IMR-90 (cell line): ENCODE measurements at regions not wholly inside any gene's neighbourhood (a gene's known extent, or its start where the extent isn't known, plus 50 kb on each side); places are given as distances from the start of the nearest gene placed in this dataset.

ENCODE experiments used
- ATAC-seq: fragments of 200-7000 bp; cut with Tn5 transposase; 2 replicates; pipeline ENCODE4 v1.9.1; 2020; ENCODE audit warnings: low read depth, mild to moderate bottlenecking, moderate library complexity
- BruUV-seq: library from RNA; stranded (reverse); fragments of 400-500 nt; replicated peaks from 2 replicates; lab custom pipeline; 2021; lab: Mats Ljungman, UMichigan
- CTCF ChIA-PET: fragments of 300-600 bp; formaldehyde crosslinking; extraction: SDS; loops from one replicate; lab custom pipeline; 2021; ENCODE audit warnings: antibody characterized with exemption; lab: Yijun Ruan, JAX
- POLR2A ChIA-PET: fragments of 300-600 bp; sonication (Branson Sonifier 250); formaldehyde crosslinking; loops from one replicate; lab custom pipeline; 2022; ENCODE audit warnings: antibody characterized with exemption; ENCODE audit not compliant: unreplicated experiment; lab: Charles Lee
- DNase-seq: peaks from one replicate; pipeline ENCODE4 v3.0.0; 2013
- H2AFZ ChIP-seq: replicated peaks from 2 replicates; pipeline ENCODE3; 2013; ENCODE audit warnings: low read length, mild to moderate bottlenecking; ENCODE audit not compliant: poor library complexity
- H2AK5ac ChIP-seq: 2 replicates; pipeline ENCODE4 v1.6.1; 2013; ENCODE audit warnings: low read depth, low read length, inconsistent platforms
- H2AK9ac ChIP-seq: replicated peaks from 2 replicates; pipeline ENCODE3; 2013; ENCODE audit warnings: mild to moderate bottlenecking, low read depth, low read length, moderate library complexity; ENCODE audit not compliant: poor library complexity
- H2BK120ac ChIP-seq: 2 replicates; pipeline ENCODE4 v1.6.1; 2013; ENCODE audit warnings: low read depth, low read length, inconsistent platforms
- H2BK15ac ChIP-seq: 3 replicates; pipeline ENCODE4 v1.6.1; 2013; ENCODE audit warnings: low read depth, low read length, inconsistent platforms
- H2BK20ac ChIP-seq: 2 replicates; pipeline ENCODE4 v1.6.1; 2013; ENCODE audit warnings: low read depth, mild to moderate bottlenecking, inconsistent platforms, low read length, moderate library complexity
- H2BK5ac ChIP-seq: 2 replicates; pipeline ENCODE4 v1.6.1; 2013; ENCODE audit warnings: mild to moderate bottlenecking, low read depth, low read length, inconsistent platforms; ENCODE audit not compliant: poor library complexity, severe bottlenecking
- H3K14ac ChIP-seq: replicated peaks from 2 replicates; pipeline ENCODE4 v1.6.1; 2013; ENCODE audit warnings: low read depth, low read length, inconsistent platforms
- H3K18ac ChIP-seq: 2 replicates; pipeline ENCODE4 v1.6.1; 2013; ENCODE audit warnings: low read depth, low read length, control low read depth
- H3K23ac ChIP-seq: 2 replicates; pipeline ENCODE4 v1.6.1; 2013; ENCODE audit warnings: low read depth, low read length, inconsistent platforms
- H3K27ac ChIP-seq: 2 replicates; pipeline ENCODE4 v1.5.1; 2013; ENCODE audit warnings: mild to moderate bottlenecking, control low read depth, low read length; ENCODE audit not compliant: insufficient read depth
- H3K27me3 ChIP-seq: 2 replicates; pipeline ENCODE4 v1.6.1; 2013; ENCODE audit warnings: low read length; ENCODE audit not compliant: control insufficient read depth, insufficient read depth
- H3K36me3 ChIP-seq: 2 replicates; pipeline ENCODE4 v1.6.1; 2013; ENCODE audit warnings: low read length, mixed read lengths; ENCODE audit not compliant: control insufficient read depth, insufficient read depth
- H3K4ac ChIP-seq: 2 replicates; pipeline ENCODE4 v1.6.1; 2013; ENCODE audit warnings: low read depth, low read length, inconsistent platforms
- H3K4me1 ChIP-seq: 2 replicates; pipeline ENCODE4 v1.6.1; 2013; ENCODE audit warnings: low read length, mixed read lengths; ENCODE audit not compliant: control insufficient read depth, insufficient read depth
- H3K4me2 ChIP-seq: 2 replicates; pipeline ENCODE4 v1.6.1; 2013; ENCODE audit warnings: low read depth, mild to moderate bottlenecking, control low read depth, low read length, moderate library complexity
- H3K4me3 ChIP-seq: 2 replicates; pipeline ENCODE4 v1.5.1; 2013; ENCODE audit warnings: low read depth, mild to moderate bottlenecking, control low read depth, low read length, moderate library complexity; ENCODE audit not compliant: insufficient read depth
- H3K56ac ChIP-seq: 2 replicates; pipeline ENCODE4 v1.6.1; 2013; ENCODE audit warnings: low read length, inconsistent platforms; ENCODE audit not compliant: insufficient read depth; ENCODE audit errors: extremely low read depth
- H3K79me1 ChIP-seq, 2 experiments: 2 replicates each; pipeline ENCODE4 v1.6.1; 2013; ENCODE audit warnings: low read length in 2 of 2, inconsistent platforms in 1 of 2, low read depth in 1 of 2
- H3K9ac ChIP-seq: 2 replicates; pipeline ENCODE4 v1.6.1; 2013; ENCODE audit warnings: low read depth, low read length, control low read depth
- H3K9me1 ChIP-seq: 2 replicates; pipeline ENCODE4 v1.6.1; 2013; ENCODE audit warnings: low read length, inconsistent platforms; ENCODE audit not compliant: insufficient read depth
- H3K9me3 ChIP-seq: 2 replicates; pipeline ENCODE4 v1.6.1; 2013; ENCODE audit warnings: low read length; ENCODE audit not compliant: control insufficient read depth, insufficient read depth
- H4K20me1 ChIP-seq: 2 replicates; pipeline ENCODE4 v1.6.1; 2013; ENCODE audit warnings: low read length, inconsistent platforms; ENCODE audit not compliant: insufficient read depth
- H4K5ac ChIP-seq: 2 replicates; pipeline ENCODE4 v1.6.1; 2013; ENCODE audit warnings: mild to moderate bottlenecking, low read depth, low read length, control low read depth
- H4K8ac ChIP-seq, 2 experiments: 2 replicates each; pipeline ENCODE4 v1.6.1; 2013; ENCODE audit warnings: low read depth in 2 of 2, low read length in 2 of 2, control low read depth in 1 of 2, inconsistent platforms in 1 of 2
- H4K91ac ChIP-seq: 2 replicates; pipeline ENCODE4 v1.6.1; 2013; ENCODE audit warnings: low read depth, low read length, inconsistent platforms; ENCODE audit not compliant: insufficient read depth
- BHLHE40 ChIP-seq: fragments of 150-350 bp; IDR thresholded peaks from 2 replicates; pipeline ENCODE4 v1.6.1; 2016; ENCODE audit warnings: mild to moderate bottlenecking, low read depth, low read length
- CEBPB ChIP-seq: IDR thresholded peaks from 2 replicates; pipeline ENCODE4 v1.6.1; 2012; ENCODE audit warnings: low read depth, low read length, improper control_type of control experiment
- CHD1 ChIP-seq: IDR thresholded peaks from 2 replicates; pipeline ENCODE4 v1.6.1; 2012; ENCODE audit warnings: low read depth, low read length, improper control_type of control experiment
- MAFK ChIP-seq: IDR thresholded peaks from 2 replicates; pipeline ENCODE4 v1.6.1; 2012; ENCODE audit warnings: low read depth, low read length, improper control_type of control experiment
- SMC3 ChIP-seq: fragments of 150-350 bp; IDR thresholded peaks from 2 replicates; pipeline ENCODE4 v1.6.1; 2016; ENCODE audit warnings: low read depth, mild to moderate bottlenecking, antibody characterized with exemption, low read length, moderate library complexity
- dilution Hi-C: fragments of 300-500 bp; cut with HindIII; formaldehyde crosslinking; loops from one replicate; pipeline ENCODE4 v1.14.3; 2018; ENCODE audit warnings: low sequenced_read_pairs; ENCODE audit not compliant: unreplicated experiment
- in situ Hi-C: fragments of 300-500 bp; cut with MboI; formaldehyde crosslinking; loops from 3 replicates; pipeline ENCODE4 v1.14.3; 2019; ENCODE audit warnings: low sequenced_read_pairs, inconsistent platforms, mixed read lengths
- intact Hi-C: fragments of 100-400 bp; cut with micrococcal nuclease; formaldehyde crosslinking; loops from 2 replicates; pipeline ENCODE4 v1.10.0; 2022
- TF ChIP-seq, protein P1 (sequence below): fragments of 150-350 bp; IDR thresholded peaks from 2 replicates; pipeline ENCODE4 v1.6.1; 2016; ENCODE audit warnings: low read depth, mild to moderate bottlenecking, low read length, moderate library complexity, borderline replicate concordance

GRCh38 chr2:144988591-144988990, 468.7 kb upstream of the ZEB2 start:
- DNase-seq (no peak), ATAC-seq (no peak)
- H2AK9ac ChIP-seq, result no peak overlapping the region
- H3K27ac ChIP-seq, result no peak overlapping the region
- dilution Hi-C loops (no loop called here), in situ Hi-C loops (no loop called here), intact Hi-C loops (no loop called here)
- ChIA-PET POLR2A (no interaction called here), CTCF (no interaction called here)
- no peak overlapping the region for H3K56ac ChIP-seq
- no peak overlapping the region for H2BK15ac ChIP-seq
- H2AFZ ChIP-seq, result no peak overlapping the region
- no peak overlapping the region for H3K18ac ChIP-seq
- H3K9me3 ChIP-seq, result peaks cover 9% of the 10 kb centered on the region
- H3K9me1 ChIP-seq, result no peaks in the 10 kb centered on the region
- H4K20me1 ChIP-seq, result no peaks in the 10 kb centered on the region
- H3K4ac ChIP-seq, result no peak overlapping the region
- no peak overlapping the region for H3K14ac ChIP-seq
- H3K9ac ChIP-seq, result no peak overlapping the region
- H3K27me3 ChIP-seq, result no peaks in the 10 kb centered on the region
- H3K4me2 ChIP-seq, result no peak overlapping the region
- no peak overlapping the region for H2AK5ac ChIP-seq
- H2BK120ac ChIP-seq, result no peak overlapping the region
- H4K91ac ChIP-seq, result no peak overlapping the region
- no TSS peak for BruUV-seq
- no peak overlapping the region for H4K5ac ChIP-seq
- TF ChIP-seq, protein P1, sequence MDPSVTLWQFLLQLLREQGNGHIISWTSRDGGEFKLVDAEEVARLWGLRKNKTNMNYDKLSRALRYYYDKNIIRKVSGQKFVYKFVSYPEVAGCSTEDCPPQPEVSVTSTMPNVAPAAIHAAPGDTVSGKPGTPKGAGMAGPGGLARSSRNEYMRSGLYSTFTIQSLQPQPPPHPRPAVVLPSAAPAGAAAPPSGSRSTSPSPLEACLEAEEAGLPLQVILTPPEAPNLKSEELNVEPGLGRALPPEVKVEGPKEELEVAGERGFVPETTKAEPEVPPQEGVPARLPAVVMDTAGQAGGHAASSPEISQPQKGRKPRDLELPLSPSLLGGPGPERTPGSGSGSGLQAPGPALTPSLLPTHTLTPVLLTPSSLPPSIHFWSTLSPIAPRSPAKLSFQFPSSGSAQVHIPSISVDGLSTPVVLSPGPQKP, result no peak
- TF ChIP-seq CHD1 (no peak), SMC3 (no peak), BHLHE40 (no peak), CEBPB (no peak), MAFK (no peak)
- H3K4me1 ChIP-seq, result no peaks in the 10 kb centered on the region
- no peak overlapping the region for H2BK5ac ChIP-seq
- H3K23ac ChIP-seq, result no peak overlapping the region
- no peaks in the 10 kb centered on the region for H3K79me1 ChIP-seq
- no peaks in the 10 kb centered on the region for H3K36me3 ChIP-seq
- no peak overlapping the region for H4K8ac ChIP-seq
- H2BK20ac ChIP-seq, result no peak overlapping the region
- H3K4me3 ChIP-seq, result no peak overlapping the region
